NT2/D1 (cell line): ENCODE measurements at regions not wholly inside any gene's neighbourhood (a gene's known extent, or its start where the extent isn't known, plus 50 kb on each side); places are given as distances from the start of the nearest gene placed in this dataset.

Experiments
- DNase-seq: peaks from one replicate; pipeline ENCODE4 v3.0.0-alpha.2; 2011; ENCODE audit warnings: low read depth, low spot score
- H3K27me3 ChIP-seq: 2 replicates; pipeline ENCODE4 v1.6.0; 2011; ENCODE audit warnings: mild to moderate bottlenecking; ENCODE audit not compliant: insufficient read length, insufficient read depth
- H3K36me3 ChIP-seq: 2 replicates; pipeline ENCODE4 v1.6.1; 2011; ENCODE audit warnings: mild to moderate bottlenecking, low read length, mixed read lengths; ENCODE audit not compliant: insufficient read depth, insufficient read length
- H3K4me1 ChIP-seq: 2 replicates; pipeline ENCODE4 v1.5.1; 2011; ENCODE audit not compliant: insufficient read depth, insufficient read length
- H3K4me3 ChIP-seq: 2 replicates; pipeline ENCODE4 v1.5.1; 2011; ENCODE audit warnings: low read depth; ENCODE audit not compliant: insufficient read length
- H3K9ac ChIP-seq: 2 replicates; pipeline ENCODE4 v1.6.0; 2011; ENCODE audit warnings: low read depth; ENCODE audit not compliant: insufficient read length
- H3K9me3 ChIP-seq: 2 replicates; pipeline ENCODE4 v1.5.1; 2011; ENCODE audit warnings: mild to moderate bottlenecking, low read length; ENCODE audit not compliant: insufficient read depth
- SUZ12 ChIP-seq: IDR thresholded peaks from 2 replicates; pipeline ENCODE4 v1.6.1; 2011; ENCODE audit not compliant: insufficient read length, insufficient read depth; ENCODE audit errors: extremely low read depth
- YY1 ChIP-seq: IDR thresholded peaks from 2 replicates; pipeline ENCODE4 v1.6.1; 2011; ENCODE audit not compliant: insufficient read length, insufficient read depth
- ZNF274 ChIP-seq: IDR thresholded peaks from 2 replicates; pipeline ENCODE4 v1.6.1; 2011; ENCODE audit warnings: mild to moderate bottlenecking, low read depth, low read length

DNA sequence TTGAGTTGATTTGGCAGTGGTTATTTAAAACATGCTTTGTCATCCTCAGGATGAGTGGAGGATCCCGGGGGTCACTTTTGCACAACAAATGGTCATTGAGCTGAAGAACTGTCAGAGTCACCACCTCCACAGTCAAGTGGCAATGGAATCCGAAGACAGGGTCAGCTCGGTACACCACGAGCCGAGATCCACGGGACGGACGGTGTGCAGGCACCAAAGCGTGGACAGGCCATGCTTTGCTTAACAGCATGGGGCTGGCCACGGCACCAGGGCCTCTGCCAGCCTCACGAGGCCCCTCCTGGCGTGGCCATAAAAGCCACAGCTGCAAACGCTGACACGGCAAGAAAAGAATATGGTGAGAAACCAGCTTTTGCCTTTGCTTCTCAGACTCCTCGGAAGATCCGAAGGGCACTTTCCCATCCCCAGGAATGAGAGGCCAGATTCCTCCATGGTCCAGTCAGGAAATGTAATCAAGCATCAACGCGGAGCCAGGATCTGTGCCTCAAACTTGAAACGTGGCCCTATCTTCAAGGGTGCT lies 152.2 kb upstream of the DIO3 start:
- Histone ChIP-seq H3K9me3 (peaks cover 3% of the 10 kb centered on the region; the same call in 1 of the 2 replicates), H3K36me3 (no peaks in the 10 kb centered on the region), H3K4me1 (no peaks in the 10 kb centered on the region), H3K9ac (no peak overlapping the region), H3K27me3 (no peaks in the 10 kb centered on the region), H3K4me3 (no peak overlapping the region)
- TF ChIP-seq ZNF274 (no peak), SUZ12 (no peak)
- DNase-seq, result no peak

DNA sequence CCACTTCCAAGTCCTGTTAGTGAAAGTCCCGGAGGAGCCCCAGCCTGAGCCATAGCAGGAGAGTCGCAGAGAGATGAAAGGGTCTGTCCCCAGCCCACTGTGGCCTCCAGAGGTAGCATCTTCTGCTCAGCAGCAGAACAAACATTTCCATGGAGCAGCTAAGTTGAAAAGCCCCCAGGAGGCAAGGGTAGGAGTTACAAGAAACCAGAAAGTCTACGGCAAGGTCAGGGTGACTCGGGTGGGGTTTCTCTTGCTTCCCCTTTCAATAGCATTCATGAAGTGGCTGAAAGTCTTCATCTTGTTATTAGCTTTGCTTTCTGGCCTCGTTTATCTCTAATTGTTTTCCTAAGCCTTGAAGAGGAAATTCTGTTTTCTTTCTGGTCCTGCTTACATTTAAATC lies 151.2 kb upstream of the DIO3 start:
- Histone ChIP-seq H3K4me1 (no peaks in the 10 kb centered on the region), H3K4me3 (no peak overlapping the region), H3K9me3 (peaks cover 3% of the 10 kb centered on the region; the same call in 1 of the 2 replicates), H3K36me3 (no peaks in the 10 kb centered on the region), H3K27me3 (no peaks in the 10 kb centered on the region), H3K9ac (no peak overlapping the region)
- no peak for TF ChIP-seq SUZ12
- TF ChIP-seq YY1, result no peak
- no peak for TF ChIP-seq ZNF274
- DNase-seq, result no peak

DNA sequence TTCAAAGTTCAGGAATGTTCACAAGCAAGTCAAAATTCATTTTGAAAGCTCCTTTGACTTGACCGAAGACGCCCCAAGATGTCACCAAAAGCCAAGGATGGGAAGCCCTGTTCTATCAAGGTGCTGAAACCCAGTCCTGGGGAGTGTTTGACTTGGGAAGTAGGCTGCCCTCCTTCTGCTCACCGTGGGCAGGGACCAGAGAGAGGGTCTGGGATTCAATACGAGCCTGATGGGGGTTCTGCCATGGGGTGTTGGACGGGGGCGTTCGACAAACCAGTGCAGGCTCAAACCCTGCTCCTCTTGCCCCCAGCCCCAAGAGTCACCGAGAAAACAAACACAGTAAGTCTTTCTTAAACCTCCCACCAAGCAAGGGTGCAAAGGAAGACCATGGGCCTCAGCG lies 150.1 kb upstream of the DIO3 start:
- no peaks in the 10 kb centered on the region for H3K27me3 ChIP-seq
- H3K9me3 ChIP-seq, result peaks cover 3% of the 10 kb centered on the region; the same call in 1 of the 2 replicates
- H3K4me1 ChIP-seq, result no peaks in the 10 kb centered on the region
- no peak overlapping the region for H3K4me3 ChIP-seq
- H3K9ac ChIP-seq, result no peak overlapping the region
- TF ChIP-seq YY1 (no peak), SUZ12 (no peak), ZNF274 (no peak)
- no peaks in the 10 kb centered on the region for H3K36me3 ChIP-seq
- DNase-seq, result no peak

DNA sequence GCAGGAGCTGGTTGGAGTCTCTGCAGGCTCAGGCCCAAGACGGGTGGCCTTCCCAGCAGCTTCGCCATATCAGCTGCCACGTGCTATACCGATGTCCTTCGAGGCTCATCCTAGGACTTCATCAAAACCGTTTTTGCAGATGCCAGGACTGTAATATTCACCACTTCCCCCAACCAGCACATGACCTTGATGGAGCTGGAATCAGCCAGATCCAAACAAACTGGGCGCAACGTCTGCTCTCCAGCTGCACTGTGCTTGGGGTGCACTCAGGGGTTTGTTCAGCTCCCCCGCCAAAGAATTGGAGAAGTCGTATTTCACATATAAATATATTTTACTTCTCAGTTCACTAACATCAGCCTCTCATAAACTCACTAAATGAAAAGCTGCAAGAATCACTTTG lies 149.5 kb upstream of the DIO3 start:
- Histone ChIP-seq H3K4me3 (no peak overlapping the region), H3K36me3 (no peaks in the 10 kb centered on the region), H3K9ac (no peak overlapping the region), H3K4me1 (no peaks in the 10 kb centered on the region), H3K27me3 (no peaks in the 10 kb centered on the region), H3K9me3 (peaks cover 3% of the 10 kb centered on the region; the same call in 1 of the 2 replicates)
- no peak for DNase-seq
- TF ChIP-seq ZNF274, result no peak
- no peak for TF ChIP-seq YY1
- no peak for TF ChIP-seq SUZ12

DNA sequence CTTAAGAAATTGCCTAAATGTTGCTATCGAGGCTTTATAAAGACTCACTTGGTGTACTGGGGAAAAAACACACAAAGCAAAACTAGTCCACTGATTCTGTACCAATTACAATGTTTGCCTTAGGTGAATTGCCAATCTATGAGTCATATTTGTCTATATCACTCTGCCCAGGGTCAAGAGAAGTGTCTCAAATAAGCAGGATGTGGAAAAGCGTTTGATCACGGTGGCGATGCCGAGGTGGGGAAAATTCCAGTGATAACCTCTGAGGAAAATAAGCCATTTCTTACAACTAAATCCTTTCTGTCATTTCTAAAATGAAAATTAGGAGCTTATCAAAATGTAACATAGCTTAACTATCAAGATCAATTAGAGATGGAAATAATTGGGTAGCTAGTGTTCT lies 148.6 kb upstream of the DIO3 start:
- Histone ChIP-seq H3K36me3 (no peaks in the 10 kb centered on the region), H3K4me3 (no peak overlapping the region), H3K9me3 (peaks cover 3% of the 10 kb centered on the region; the same call in 1 of the 2 replicates), H3K4me1 (no peaks in the 10 kb centered on the region), H3K9ac (no peak overlapping the region), H3K27me3 (no peaks in the 10 kb centered on the region)
- TF ChIP-seq SUZ12 (no peak), ZNF274 (no peak), YY1 (no peak)
- DNase-seq, result no peak

DNA sequence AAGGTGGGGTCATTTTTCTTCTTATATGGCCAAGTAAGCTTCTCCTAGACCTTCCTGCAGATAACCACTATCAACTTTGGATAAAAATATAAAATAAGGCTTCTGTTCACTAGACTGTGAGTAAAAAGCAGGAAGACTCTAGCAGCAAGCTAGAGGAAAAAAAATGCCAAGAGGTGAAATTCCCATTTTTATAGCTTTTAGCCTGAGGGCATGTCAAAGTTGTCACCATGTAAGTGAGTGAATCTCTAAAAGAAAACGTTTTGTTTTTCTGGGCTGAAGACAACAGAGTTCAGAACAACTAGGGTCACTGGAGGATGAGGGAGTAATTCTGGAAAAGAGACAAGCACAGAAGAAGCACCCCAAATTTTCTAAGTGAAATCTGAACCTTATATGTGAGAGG lies 143.9 kb upstream of the DIO3 start:
- H3K4me1 ChIP-seq, result no peaks in the 10 kb centered on the region
- no peaks in the 10 kb centered on the region for H3K36me3 ChIP-seq
- TF ChIP-seq ZNF274 (no peak), YY1 (no peak), SUZ12 (no peak)
- no peaks in the 10 kb centered on the region for H3K9me3 ChIP-seq
- no peak overlapping the region for H3K4me3 ChIP-seq
- no peak overlapping the region for H3K9ac ChIP-seq
- H3K27me3 ChIP-seq, result no peaks in the 10 kb centered on the region
- DNase-seq, result no peak

DNA sequence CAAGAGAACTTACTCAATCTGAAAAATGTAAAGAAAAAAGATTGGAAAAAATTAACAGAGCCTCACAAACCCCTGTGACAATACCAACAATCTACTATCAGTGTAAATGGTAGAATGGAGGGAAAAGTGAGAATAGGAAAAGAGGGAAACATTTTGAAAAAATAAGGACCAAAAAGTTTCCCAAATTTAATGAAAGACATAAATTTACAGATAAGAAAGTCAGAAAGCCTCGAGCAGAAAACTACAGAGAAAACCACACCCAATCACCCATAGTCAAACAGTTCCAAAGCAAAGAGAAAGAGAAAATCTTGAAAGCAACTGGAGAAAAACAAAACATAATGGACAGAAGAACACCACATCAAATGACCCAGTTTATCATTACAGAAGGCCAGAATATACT lies 142.7 kb upstream of the DIO3 start:
- Histone ChIP-seq H3K9me3 (peaks cover 5% of the 10 kb centered on the region; the same call in 1 of the 2 replicates), H3K36me3 (no peaks in the 10 kb centered on the region), H3K27me3 (no peaks in the 10 kb centered on the region), H3K4me3 (no peak overlapping the region), H3K9ac (no peak overlapping the region), H3K4me1 (no peaks in the 10 kb centered on the region)
- no peak for TF ChIP-seq ZNF274
- TF ChIP-seq YY1, result no peak
- no peak for TF ChIP-seq SUZ12
- no peak for DNase-seq
